ENCODE measurements at regions not wholly inside any gene's neighbourhood (a gene's known extent, or its start where the extent isn't known, plus 50 kb on each side); places are given as distances from the start of the nearest gene placed in this dataset.

- no peak for DNase-seq (ENCODE audit: extremely low spot score, insufficient read length, low read depth)
- no peak for FAIRE-seq
Observed at GRCh38 chr12:13697973-13698372, 283.4 kb downstream of the GRIN2B start.

GRCh38 chr12:13695781-13696180 lies 285.6 kb downstream of the GRIN2B start:
- FAIRE-seq (no peak), DNase-seq (ENCODE audit: extremely low spot score, insufficient read length, low read depth) (no peak)

- DNase-seq (ENCODE audit: extremely low spot score, insufficient read length, low read depth) (no peak), FAIRE-seq (no peak)
Observed at GRCh38 chr12:13692332-13692731, 289.1 kb downstream of the GRIN2B start.

GRCh38 chr12:13691598-13691997 lies 289.8 kb downstream of the GRIN2B start:
- FAIRE-seq (no peak), DNase-seq (ENCODE audit: extremely low spot score, insufficient read length, low read depth) (no peak)

- DNase-seq (ENCODE audit: extremely low spot score, insufficient read length, low read depth) (no peak), FAIRE-seq (no peak)
Observed at GRCh38 chr12:13687633-13688032, 293.8 kb downstream of the GRIN2B start.

GRCh38 chr12:13686260-13686659 lies 295.1 kb downstream of the GRIN2B start:
- FAIRE-seq (no peak), DNase-seq (ENCODE audit: extremely low spot score, insufficient read length, low read depth) (no peak)

GRCh38 chr12:13680916-13681315 lies 300.5 kb downstream of the GRIN2B start:
- FAIRE-seq (no peak), DNase-seq (ENCODE audit: extremely low spot score, insufficient read length, low read depth) (no peak)

GRCh38 chr12:13676880-13677279 lies 304.5 kb downstream of the GRIN2B start:
- FAIRE-seq (no peak), DNase-seq (ENCODE audit: extremely low spot score, insufficient read length, low read depth) (no peak)

- DNase-seq (ENCODE audit: extremely low spot score, insufficient read length, low read depth) (no peak), FAIRE-seq (no peak)
Observed at GRCh38 chr12:13670285-13670866, 311.0 kb downstream of the GRIN2B start.

GRCh38 chr12:13668880-13669279 lies 312.5 kb downstream of the GRIN2B start:
- DNase-seq (ENCODE audit: extremely low spot score, insufficient read length, low read depth) (no peak), FAIRE-seq (no peak)

GRCh38 chr12:13666806-13667205 lies 314.6 kb downstream of the GRIN2B start:
- DNase-seq (ENCODE audit: extremely low spot score, insufficient read length, low read depth) (no peak), FAIRE-seq (no peak)

- FAIRE-seq (peak; percentile 76), DNase-seq (ENCODE audit: extremely low spot score, insufficient read length, low read depth) (no peak)
Observed at GRCh38 chr12:13661005-13661887, 320.2 kb downstream of the GRIN2B start.

- no peak for FAIRE-seq
- DNase-seq (ENCODE audit: extremely low spot score, insufficient read length, low read depth), result no peak
Observed at GRCh38 chr12:13654456-13654855, 326.9 kb downstream of the GRIN2B start.

GRCh38 chr12:13652105-13652504 lies 329.3 kb downstream of the GRIN2B start:
- FAIRE-seq (no peak), DNase-seq (ENCODE audit: extremely low spot score, insufficient read length, low read depth) (no peak)

GRCh38 chr12:13635709-13636108 lies 345.7 kb downstream of the GRIN2B start:
- DNase-seq (ENCODE audit: extremely low spot score, insufficient read length, low read depth), result no peak
- no peak for FAIRE-seq

- DNase-seq (ENCODE audit: extremely low spot score, insufficient read length, low read depth), result no peak
- FAIRE-seq, result no peak
Observed at GRCh38 chr12:13631873-13632272, 349.5 kb downstream of the GRIN2B start.

- DNase-seq (ENCODE audit: extremely low spot score, insufficient read length, low read depth) (no peak), FAIRE-seq (no peak)
Observed at GRCh38 chr12:13630354-13630753, 351.0 kb downstream of the GRIN2B start.

- DNase-seq (ENCODE audit: extremely low spot score, insufficient read length, low read depth), result no peak
- no peak for FAIRE-seq
Observed at GRCh38 chr12:13628067-13628466, 353.3 kb downstream of the GRIN2B start.

- DNase-seq (ENCODE audit: extremely low spot score, insufficient read length, low read depth) (no peak), FAIRE-seq (no peak)
Observed at GRCh38 chr12:13627536-13627935, 353.9 kb downstream of the GRIN2B start.

GRCh38 chr12:13613297-13613696 lies 368.1 kb downstream of the GRIN2B start:
- FAIRE-seq, result no peak

GRCh38 chr12:13609894-13610679 lies 371.3 kb downstream of the GRIN2B start:
- DNase-seq (ENCODE audit: extremely low spot score, insufficient read length, low read depth) (no peak), FAIRE-seq (no peak)

More at GRCh38 chr12:13613297-13613696, 368.1 kb downstream of the GRIN2B start:
- no peak for DNase-seq (ENCODE audit: extremely low spot score, insufficient read length, low read depth)

Measured in GM18507 (cell line).